COR-L47 (cell line): ENCODE measurements at regions not wholly inside any gene's neighbourhood (a gene's known extent, or its start where the extent isn't known, plus 50 kb on each side); places are given as distances from the start of the nearest gene placed in this dataset.

ENCODE experiments used
- DNase-seq: peaks from one replicate; lab custom pipeline; 2025; lab: John Stamatoyannopoulos, UW

DNA sequence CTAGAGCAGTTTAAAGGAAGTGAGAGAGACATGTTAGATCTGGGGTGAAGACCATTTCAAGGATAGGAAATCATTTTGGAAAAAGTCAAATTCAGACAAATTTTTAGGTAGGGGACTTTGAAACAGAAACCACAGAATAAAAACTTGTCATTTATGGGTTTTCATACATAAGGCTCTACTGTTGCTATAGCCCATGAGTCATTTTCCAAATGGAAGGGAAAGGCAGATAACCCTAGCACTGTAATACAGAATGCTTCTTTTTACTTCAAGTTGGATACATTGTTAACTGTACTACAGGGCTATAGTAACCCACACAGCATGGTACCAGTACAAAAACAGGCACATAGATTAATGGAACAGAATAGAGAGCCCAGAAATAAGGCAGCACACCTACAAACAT is 455.4 kb downstream of the EBF1 start:
- no peak for DNase-seq

GRCh38 chr5:158643840-158644239 is 455.9 kb downstream of the EBF1 start:
- DNase-seq = no peak

- DNase-seq = no peak
These were observed 456.8 kb downstream of the EBF1 start for GRCh38 chr5:158642879-158643278.

DNA sequence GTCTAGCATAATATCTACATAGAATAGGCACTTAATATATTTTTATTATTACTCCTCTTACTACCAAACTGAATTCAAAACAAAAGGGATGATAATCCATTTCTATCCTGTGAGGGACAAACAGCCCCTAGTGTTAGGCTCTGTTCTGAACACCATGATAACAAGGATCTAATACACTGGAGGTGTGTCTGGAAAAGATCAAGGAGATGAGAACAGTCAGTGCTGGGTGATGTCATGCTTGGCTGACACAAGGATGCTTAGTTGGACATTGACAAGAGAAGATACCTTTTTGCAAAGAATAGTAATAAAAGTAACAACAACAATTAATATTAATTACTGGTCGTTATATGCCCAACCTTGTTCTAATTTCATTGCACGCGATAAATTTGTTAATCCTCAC is 458.7 kb downstream of the EBF1 start:
- DNase-seq = no peak

- DNase-seq = no peak
These were observed 459.1 kb downstream of the EBF1 start for GRCh38 chr5:158640593-158640980.

DNA sequence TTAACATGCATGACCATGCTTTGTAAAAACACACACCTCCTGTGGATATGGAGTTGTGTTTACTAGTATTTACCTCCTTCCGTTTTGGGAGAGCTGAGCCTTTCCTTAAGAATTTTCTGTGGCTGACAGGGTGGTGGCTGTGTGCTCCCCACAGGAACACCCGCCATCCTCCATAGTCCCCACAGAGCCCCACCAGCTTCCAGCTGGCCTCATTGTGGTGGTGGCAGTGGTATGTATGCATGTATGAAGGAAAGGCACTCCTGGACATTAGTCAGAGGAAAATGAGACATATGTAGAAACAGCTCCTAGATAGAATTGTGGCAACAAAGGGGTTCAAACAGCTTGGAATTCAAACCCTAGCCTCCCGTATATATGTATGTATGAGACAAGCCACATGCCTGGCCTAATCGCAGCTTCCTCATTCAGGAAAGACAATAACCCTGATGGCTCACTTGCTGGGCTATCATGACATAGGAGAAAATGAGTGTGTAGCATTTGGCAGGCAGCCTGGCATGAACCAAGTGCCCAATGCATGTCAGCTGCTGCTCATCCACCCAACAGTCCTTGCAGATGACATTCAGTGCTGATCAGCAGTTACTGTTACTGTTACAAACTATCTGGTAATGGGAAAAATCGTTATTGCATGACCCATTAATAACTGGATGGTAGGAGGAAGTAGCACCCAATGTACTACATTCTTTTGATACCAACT is 459.7 kb downstream of the EBF1 start:
- no peak for DNase-seq

- DNase-seq = no peak
These were observed 461.3 kb downstream of the EBF1 start for GRCh38 chr5:158638396-158638795.

- no peak for DNase-seq
These were observed 462.7 kb downstream of the EBF1 start for GRCh38 chr5:158637039-158637438.

GRCh38 chr5:158635565-158635964 is 464.2 kb downstream of the EBF1 start:
- no peak for DNase-seq

GRCh38 chr5:158634714-158635113 is 465.0 kb downstream of the EBF1 start:
- DNase-seq = no peak

- no peak for DNase-seq
These were observed 470.0 kb downstream of the EBF1 start for GRCh38 chr5:158629591-158630312.

DNA sequence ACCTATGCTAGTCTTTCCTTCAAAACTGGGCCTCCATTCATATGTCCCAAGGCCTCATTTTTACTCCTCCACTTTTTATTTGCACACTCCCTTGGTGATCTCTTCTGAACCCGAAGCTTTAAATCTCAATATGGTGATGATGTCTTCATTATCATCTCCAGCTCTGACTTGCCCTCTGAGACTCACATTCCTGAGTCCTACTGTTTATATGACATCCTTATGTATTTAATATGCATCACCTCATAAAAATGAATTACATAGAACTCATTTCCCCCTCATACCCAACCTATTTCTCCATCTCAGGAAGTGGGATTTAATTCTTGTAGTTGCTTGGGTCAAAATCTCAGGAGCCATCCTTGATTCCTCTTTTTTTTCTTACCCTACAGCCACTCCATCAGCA is 473.0 kb downstream of the EBF1 start:
- DNase-seq = no peak

- DNase-seq = no peak
These were observed 475.7 kb downstream of the EBF1 start for GRCh38 chr5:158623971-158624370.

GRCh38 chr5:158621391-158621790 is 478.3 kb downstream of the EBF1 start:
- DNase-seq = no peak

GRCh38 chr5:158619083-158619788 is 480.5 kb downstream of the EBF1 start:
- DNase-seq = no peak

DNA sequence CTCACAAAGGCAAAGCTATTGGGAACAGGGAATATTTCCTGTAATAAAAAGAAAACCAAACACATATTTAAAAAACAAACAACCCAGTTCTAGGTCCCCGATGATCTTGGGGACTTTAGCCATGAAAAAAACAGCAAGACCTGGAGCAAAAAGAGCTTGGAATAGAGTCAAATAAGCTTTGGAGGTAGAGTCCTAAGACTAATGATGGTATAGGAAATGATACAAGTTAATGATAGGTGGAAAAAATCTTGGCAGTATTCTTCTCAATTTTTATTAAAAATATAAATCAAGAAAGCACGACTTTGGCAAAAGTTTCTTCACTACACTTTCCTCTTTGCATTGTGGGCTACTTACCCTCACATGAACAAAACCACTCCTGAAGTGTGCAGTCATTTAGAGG is 481.5 kb downstream of the EBF1 start:
- DNase-seq = no peak

- DNase-seq = no peak
These were observed 483.0 kb downstream of the EBF1 start for GRCh38 chr5:158616707-158617106.

DNA sequence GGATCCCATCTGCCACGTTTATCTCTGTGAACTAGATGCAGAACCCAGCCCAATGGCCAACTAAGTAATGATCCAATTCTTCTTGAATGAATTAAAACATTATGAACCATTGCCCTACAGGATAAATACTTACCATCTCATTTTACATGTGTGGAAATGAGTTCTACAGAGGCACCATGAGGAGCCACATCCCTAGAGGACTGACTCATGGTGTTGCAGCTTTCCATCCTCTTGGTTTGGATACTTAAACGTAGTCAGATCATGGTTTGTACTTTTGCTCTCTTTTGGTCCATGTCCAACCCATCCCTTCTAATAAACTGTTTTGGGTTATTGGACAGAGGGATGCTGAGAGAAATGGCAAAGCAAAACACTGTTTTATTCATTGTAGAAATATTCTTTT is 484.8 kb downstream of the EBF1 start:
- DNase-seq = no peak

DNA sequence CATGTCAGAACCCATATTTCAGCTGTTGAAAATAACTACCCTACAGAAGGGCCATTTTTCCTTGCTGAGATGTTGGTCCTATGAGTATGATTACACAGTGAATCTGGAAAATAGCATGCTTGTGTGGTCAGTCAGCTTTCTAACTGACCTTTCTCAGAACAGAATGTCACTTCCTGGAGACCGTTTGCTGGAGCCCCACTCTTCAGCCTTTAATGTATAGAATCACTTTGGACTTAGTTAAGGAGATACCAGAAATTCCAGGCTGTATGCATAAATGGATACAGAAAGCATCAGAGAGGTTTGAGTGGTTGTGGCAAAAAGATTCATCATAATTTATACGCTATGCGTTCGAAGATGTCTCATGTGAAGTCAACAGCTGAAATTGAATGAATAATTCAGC is 488.1 kb downstream of the EBF1 start:
- no peak for DNase-seq

DNA sequence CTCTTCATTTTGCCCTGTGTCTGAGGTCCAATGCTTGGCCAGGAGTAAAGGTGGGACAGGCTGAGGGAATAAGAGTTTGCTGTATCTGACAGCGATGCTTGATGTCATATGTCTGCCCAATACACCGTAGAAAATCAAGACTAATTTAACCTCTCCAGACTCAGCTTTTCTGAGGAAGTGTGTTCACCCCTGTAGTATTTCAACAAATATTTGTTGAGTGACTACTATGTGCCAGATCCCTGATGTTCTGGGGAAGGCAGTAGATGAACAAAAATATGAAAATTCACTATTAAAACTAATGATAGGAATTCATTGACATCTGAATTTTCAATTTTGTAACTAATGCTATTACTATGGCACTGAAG is 489.7 kb downstream of the EBF1 start:
- DNase-seq = no peak

GRCh38 chr5:158609333-158610050 is 490.2 kb downstream of the EBF1 start:
- DNase-seq = no peak

DNA sequence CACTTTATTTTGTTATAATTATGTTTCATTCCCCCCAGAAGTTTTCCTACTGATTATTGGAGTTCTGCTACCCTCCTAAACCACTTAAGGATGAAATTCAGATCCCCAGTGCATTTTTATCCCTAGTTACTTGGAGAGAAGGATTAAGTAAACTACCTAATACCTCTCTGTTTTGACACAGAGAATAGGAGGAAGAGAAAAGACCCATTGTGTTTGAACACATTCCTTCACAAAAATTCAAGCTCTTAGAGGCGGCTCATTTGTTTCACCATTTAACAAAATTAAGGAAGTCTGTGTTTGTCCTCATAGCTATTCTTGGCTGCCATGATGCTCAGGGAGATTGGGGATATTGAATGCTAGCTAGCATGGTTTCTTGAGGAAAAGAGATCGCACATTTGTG is 492.6 kb downstream of the EBF1 start:
- no peak for DNase-seq

DNA sequence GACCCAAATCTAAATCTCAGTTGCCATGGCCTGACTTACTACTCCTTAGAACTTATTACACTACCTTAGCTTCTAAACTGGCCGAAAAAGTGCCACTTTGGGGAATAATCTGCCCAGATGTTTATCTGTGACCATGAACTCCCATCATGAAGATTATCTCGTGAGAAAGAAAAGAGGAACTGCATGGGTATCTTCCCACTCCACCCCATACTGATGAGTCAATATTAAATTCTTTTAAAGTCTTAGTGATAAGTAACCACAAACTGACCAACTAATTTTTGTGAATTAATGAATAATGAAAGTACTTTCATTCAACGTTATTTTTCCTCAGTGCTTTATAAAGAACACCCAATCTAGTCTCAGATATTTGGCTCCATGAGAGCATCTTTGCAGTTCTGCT is 493.5 kb downstream of the EBF1 start:
- no peak for DNase-seq
